SK-N-SH (cell line): ENCODE measurements at regions not wholly inside any gene's neighbourhood (a gene's known extent, or its start where the extent isn't known, plus 50 kb on each side); places are given as distances from the start of the nearest gene placed in this dataset.

Source experiments
- CTCF ChIA-PET: fragments of 300-600, 350-600 bp; formaldehyde crosslinking; extraction: SDS; loops from one replicate; lab custom pipeline; 2021; lab: Yijun Ruan, JAX
- POLR2A ChIA-PET: fragments of 350-600 bp; sonication (Branson Sonifier 250); formaldehyde crosslinking; extraction: SDS; loops from one replicate; lab custom pipeline; 2020; ENCODE audit warnings: antibody characterized with exemption, inconsistent platforms; lab: Yijun Ruan, JAX
- DNase-seq: peaks from one replicate; pipeline ENCODE4 v3.0.0; 2012
- H2AFZ ChIP-seq: fragments of 200-600 bp; sonication (generic); 2 replicates; pipeline ENCODE4 v1.8.1; 2016; ENCODE audit warnings: antibody characterized with exemption, mild to moderate bottlenecking, low read depth
- H3F3A ChIP-seq: fragments of 200-600 bp; sonication (generic); replicated peaks from 2 replicates; pipeline ENCODE3; 2016; ENCODE audit warnings: antibody characterized with exemption, mild to moderate bottlenecking; ENCODE audit not compliant: insufficient read depth
- H3K27ac ChIP-seq, 2 experiments: fragments of 200-500 bp in 1 of 2; fragments of 200-600 bp in 1 of 2; sonication (Bioruptor generic) in 1 of 2; sonication (generic), shearing (Covaris generic) in 1 of 2; 2 replicates each; pipeline versions ENCODE4 v1.5.1 to v1.6.1; 2014 to 2016; ENCODE audit warnings: low read depth in 2 of 2, inconsistent platforms in 1 of 2, low read length in 1 of 2, mild to moderate bottlenecking in 1 of 2, mixed read lengths in 1 of 2
- H3K27me3 ChIP-seq: fragments of 200-600 bp; sonication (generic), shearing (Covaris generic); 2 replicates; pipeline ENCODE4 v1.6.1; 2016; ENCODE audit warnings: mixed run types; ENCODE audit not compliant: insufficient read depth
- H3K36me3 ChIP-seq, 2 experiments: fragments of 200-500 bp in 1 of 2; fragments of 200-600 bp in 1 of 2; sonication (Bioruptor generic) in 1 of 2; sonication (generic) in 1 of 2; replicated peaks in 1 of 2; 2 replicates each; pipeline versions ENCODE3 to v1.5.1; 2014 to 2016; ENCODE audit warnings: low read length in 1 of 2, mild to moderate bottlenecking in 1 of 2; ENCODE audit not compliant: insufficient read depth in 2 of 2, control insufficient read depth in 1 of 2
- H3K4me1 ChIP-seq, 2 experiments: fragments of 200-500 bp in 1 of 2; fragments of 200-600 bp in 1 of 2; sonication (Bioruptor generic) in 1 of 2; sonication (generic), shearing (Covaris generic) in 1 of 2; 2 replicates each; pipeline versions ENCODE4 v1.5.1 to v1.6.1; 2014 to 2016; ENCODE audit warnings: low read depth in 1 of 2, low read length in 1 of 2, mixed run types in 1 of 2; ENCODE audit not compliant: insufficient read depth in 2 of 2, control insufficient read depth in 1 of 2
- H3K4me2 ChIP-seq: fragments of 200-600 bp; sonication (generic), shearing (Covaris generic); 2 replicates; pipeline ENCODE4 v1.6.1; 2017; ENCODE audit warnings: mixed run types
- H3K4me3 ChIP-seq, 2 experiments: fragments of 200-500 bp in 1 of 2; fragments of 200-600 bp in 1 of 2; sonication (Bioruptor generic) in 1 of 2; sonication (generic), shearing (Covaris generic) in 1 of 2; 2 replicates each; pipeline versions ENCODE4 v1.5.1 to v1.8.1; 2014 to 2016; ENCODE audit warnings: low read depth in 2 of 2, inconsistent platforms in 1 of 2, low read length in 1 of 2, mild to moderate bottlenecking in 1 of 2, mixed read lengths in 1 of 2, moderate library complexity in 1 of 2
- H3K79me2 ChIP-seq: fragments of 200-600 bp; sonication (generic); 2 replicates; pipeline ENCODE4 v1.8.1; 2017; ENCODE audit warnings: mild to moderate bottlenecking; ENCODE audit not compliant: insufficient read depth
- H3K9ac ChIP-seq: fragments of 200-600 bp; sonication (generic); 2 replicates; pipeline ENCODE4 v1.6.1; 2017; ENCODE audit warnings: mixed run types
- H3K9me2 ChIP-seq: fragments of 200-600 bp; sonication (generic); 2 replicates; pipeline ENCODE4 v1.6.1; 2017; ENCODE audit warnings: mixed run types
- H3K9me3 ChIP-seq: fragments of 200-600 bp; sonication (generic); 2 replicates; pipeline ENCODE4 v1.6.1; 2017; ENCODE audit warnings: mixed run types, mild to moderate bottlenecking, moderate library complexity
- H4K20me1 ChIP-seq: fragments of 200-600 bp; sonication (generic); 2 replicates; pipeline ENCODE4 v1.6.1; 2017; ENCODE audit warnings: mild to moderate bottlenecking, mixed run types; ENCODE audit not compliant: insufficient read depth
- FOXJ3 ChIP-seq: sonication (generic); formaldehyde crosslinking; IDR thresholded peaks from 2 replicates; pipeline ENCODE4 v1.5.1; 2020; ENCODE audit warnings: mild to moderate bottlenecking, missing genetic modification reagents
- FOXM1 ChIP-seq: IDR thresholded peaks from 2 replicates; pipeline ENCODE4 v1.4.0; 2012; ENCODE audit warnings: low read depth, mild to moderate bottlenecking
- GATA2 ChIP-seq: sonication (generic); formaldehyde crosslinking; IDR thresholded peaks from 2 replicates; pipeline ENCODE4 v1.5.0; 2020; ENCODE audit warnings: mild to moderate bottlenecking, missing genetic modification reagents
- JUND ChIP-seq: IDR thresholded peaks from 2 replicates; pipeline ENCODE4 v1.4.0; 2012
- MAX ChIP-seq: IDR thresholded peaks from 2 replicates; pipeline ENCODE4 v1.4.0; 2012; ENCODE audit warnings: low read depth
- MEF2A ChIP-seq: IDR thresholded peaks from 2 replicates; pipeline ENCODE4 v1.4.0; 2012; ENCODE audit warnings: low read depth, borderline replicate concordance
- POLR2AphosphoS5 ChIP-seq: IDR thresholded peaks from 2 replicates; pipeline ENCODE4 v1.6.1; 2012; ENCODE audit warnings: low read depth, low read length
- RAD21 ChIP-seq: IDR thresholded peaks from 2 replicates; pipeline ENCODE4 v1.6.1; 2012; ENCODE audit warnings: mild to moderate bottlenecking, low read length
- REST ChIP-seq: IDR thresholded peaks from 2 replicates; pipeline ENCODE4 v1.6.1; 2012; ENCODE audit warnings: mild to moderate bottlenecking, low read depth, low read length, moderate library complexity
- SIN3A ChIP-seq: IDR thresholded peaks from 2 replicates; pipeline ENCODE4 v1.6.1; 2012; ENCODE audit warnings: low read depth, mild to moderate bottlenecking, low read length, moderate library complexity, borderline replicate concordance
- TCF12 ChIP-seq: IDR thresholded peaks from 2 replicates; pipeline ENCODE4 v1.4.0; 2012
- YY1 ChIP-seq: IDR thresholded peaks from 2 replicates; pipeline ENCODE4 v1.4.0; 2012; ENCODE audit warnings: low read depth, mild to moderate bottlenecking
- WGBS: methylation state at CpG from one replicate; pipeline ENCODE4 v1.1.6; 2017; ENCODE audit warnings: low lambda C conversion rate; 5-methylcytosine and 5-hydroxymethylcytosine counted together
- TF ChIP-seq, protein P1 (sequence below): fragments of 150-350 bp; IDR thresholded peaks from 2 replicates; pipeline ENCODE4 v1.6.1; 2017; ENCODE audit warnings: antibody characterized with exemption, low read length, low read depth, borderline replicate concordance

DNA sequence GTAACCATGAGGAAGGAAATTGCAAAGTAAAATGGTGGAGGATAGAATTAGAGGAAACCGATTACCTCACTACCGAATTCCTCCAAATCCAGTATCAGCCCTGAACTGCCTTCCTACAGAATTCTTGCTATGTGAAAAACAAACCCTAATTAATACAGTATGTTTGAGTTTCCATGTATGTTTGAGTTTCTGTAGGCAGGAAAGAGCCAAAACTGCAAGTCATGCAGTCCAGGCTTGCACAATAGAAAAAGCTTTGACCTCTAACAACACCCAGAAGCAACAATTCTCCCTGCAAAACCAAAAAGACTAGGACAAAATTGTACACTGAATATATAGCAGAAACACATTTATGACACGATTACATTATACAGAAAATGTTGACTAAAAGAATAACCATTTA, 614.8 kb downstream of the DIPK2A start:
- POLR2A ChIA-PET, result no interaction called here
- no peak for DNase-seq
- H3K27me3 ChIP-seq, result no peaks in the 10 kb centered on the region
- no peaks in the 10 kb centered on the region for H3K36me3 ChIP-seq
- TF ChIP-seq POLR2AphosphoS5, result no peak
- no peak for TF ChIP-seq JUND
- no peak for TF ChIP-seq MAX
- TF ChIP-seq GATA2 (CRISPR knock-in tag), result no peak
- TF ChIP-seq, all 33 proteins: peak for 0
- Histone ChIP-seq H2AFZ (no peak overlapping the region), H3F3A (no peaks in the 10 kb centered on the region), H3K79me2 (no peaks in the 10 kb centered on the region), H3K9me3 (no peaks in the 10 kb centered on the region), H3K4me1 (peaks cover 0 to 4% of the 10 kb centered on the region in 2 experiments; a peak in 1 of 4 replicates), H4K20me1 (no peaks in the 10 kb centered on the region), H3K9ac (no peak overlapping the region), H3K27ac (no peak overlapping the region), H3K4me2 (no peak overlapping the region), H3K4me3 (no peak overlapping the region), H3K9me2 (no peaks in the 10 kb centered on the region)
- WGBS, result 6% methylated on average over 3 of the region's 3 CpGs
- CTCF ChIA-PET, result no interaction called here

GRCh38 chr3:144590854-144591253, 619.2 kb downstream of the DIPK2A start:
- no peak overlapping the region for H3K4me3 ChIP-seq
- no peaks in the 10 kb centered on the region for H3K36me3 ChIP-seq
- no peak overlapping the region for H3K27ac ChIP-seq
- no peaks in the 10 kb centered on the region for H3F3A ChIP-seq
- H2AFZ ChIP-seq, result no peak overlapping the region
- no peaks in the 10 kb centered on the region for H3K9me2 ChIP-seq
- peaks cover 0 to 4% of the 10 kb centered on the region in 2 experiments; a peak in 1 of 4 replicates for H3K4me1 ChIP-seq
- H4K20me1 ChIP-seq, result no peaks in the 10 kb centered on the region
- no peak overlapping the region for H3K9ac ChIP-seq
- no peak overlapping the region for H3K4me2 ChIP-seq
- TF ChIP-seq MEF2A (no peak), FOXM1 (no peak), REST (no peak), YY1 (no peak), RAD21 (no peak), FOXJ3 (no peak), TCF12 (no peak), POLR2AphosphoS5 (no peak), SIN3A (no peak)
- TF ChIP-seq, protein P1, sequence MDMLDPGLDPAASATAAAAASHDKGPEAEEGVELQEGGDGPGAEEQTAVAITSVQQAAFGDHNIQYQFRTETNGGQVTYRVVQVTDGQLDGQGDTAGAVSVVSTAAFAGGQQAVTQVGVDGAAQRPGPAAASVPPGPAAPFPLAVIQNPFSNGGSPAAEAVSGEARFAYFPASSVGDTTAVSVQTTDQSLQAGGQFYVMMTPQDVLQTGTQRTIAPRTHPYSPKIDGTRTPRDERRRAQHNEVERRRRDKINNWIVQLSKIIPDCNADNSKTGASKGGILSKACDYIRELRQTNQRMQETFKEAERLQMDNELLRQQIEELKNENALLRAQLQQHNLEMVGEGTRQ, result no peak
- TF ChIP-seq, all 33 proteins: peak for 0
- H3K27me3 ChIP-seq, result no peaks in the 10 kb centered on the region
- H3K9me3 ChIP-seq, result no peaks in the 10 kb centered on the region
- CTCF ChIA-PET, result no interaction called here
- H3K79me2 ChIP-seq, result no peaks in the 10 kb centered on the region
- 1% methylated on average over 2 of the region's 2 CpGs for WGBS
- POLR2A ChIA-PET, result no interaction called here
- no peak for DNase-seq
